ENCODE measurements at regions not wholly inside any gene's neighbourhood (a gene's known extent, or its start where the extent isn't known, plus 50 kb on each side); places are given as distances from the start of the nearest gene placed in this dataset.

DNA sequence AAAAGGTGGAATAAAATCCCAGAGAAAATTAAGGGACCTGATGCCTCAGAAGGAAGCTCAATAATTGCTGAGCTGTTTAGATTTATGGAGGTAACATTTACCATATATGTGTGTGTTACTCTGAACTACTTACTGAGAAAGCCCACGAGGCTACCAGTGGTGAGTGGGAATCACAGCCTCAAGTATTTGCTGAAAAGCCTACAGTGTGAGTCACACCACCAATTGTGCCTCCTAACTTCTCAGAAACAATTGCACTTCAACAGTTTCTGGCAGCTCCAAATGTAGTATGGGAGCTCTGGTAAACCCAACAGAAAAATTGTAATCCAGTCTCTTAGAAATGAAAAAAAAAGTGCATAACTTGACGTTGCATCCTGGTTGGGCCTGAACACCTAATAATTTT lies 551.6 kb downstream of the PRDM9 start:
- TF ChIP-seq, protein P1, sequence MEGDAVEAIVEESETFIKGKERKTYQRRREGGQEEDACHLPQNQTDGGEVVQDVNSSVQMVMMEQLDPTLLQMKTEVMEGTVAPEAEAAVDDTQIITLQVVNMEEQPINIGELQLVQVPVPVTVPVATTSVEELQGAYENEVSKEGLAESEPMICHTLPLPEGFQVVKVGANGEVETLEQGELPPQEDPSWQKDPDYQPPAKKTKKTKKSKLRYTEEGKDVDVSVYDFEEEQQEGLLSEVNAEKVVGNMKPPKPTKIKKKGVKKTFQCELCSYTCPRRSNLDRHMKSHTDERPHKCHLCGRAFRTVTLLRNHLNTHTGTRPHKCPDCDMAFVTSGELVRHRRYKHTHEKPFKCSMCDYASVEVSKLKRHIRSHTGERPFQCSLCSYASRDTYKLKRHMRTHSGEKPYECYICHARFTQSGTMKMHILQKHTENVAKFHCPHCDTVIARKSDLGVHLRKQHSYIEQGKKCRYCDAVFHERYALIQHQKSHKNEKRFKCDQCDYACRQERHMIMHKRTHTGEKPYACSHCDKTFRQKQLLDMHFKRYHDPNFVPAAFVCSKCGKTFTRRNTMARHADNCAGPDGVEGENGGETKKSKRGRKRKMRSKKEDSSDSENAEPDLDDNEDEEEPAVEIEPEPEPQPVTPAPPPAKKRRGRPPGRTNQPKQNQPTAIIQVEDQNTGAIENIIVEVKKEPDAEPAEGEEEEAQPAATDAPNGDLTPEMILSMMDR (conservative IDR thresholded peaks at IDR 0.05), result no peak
- TF ChIP-seq EZH2 (IDR thresholded peaks at IDR 0.05; ENCODE audit: low read depth), result no peak

All from PC-9 (cell line).